Ovary (tissue), 7 donors: ENCODE measurements at regions not wholly inside any gene's neighbourhood (a gene's known extent, or its start where the extent isn't known, plus 50 kb on each side); places are given as distances from the start of the nearest gene placed in this dataset.
"Not testable (repeated sequence)": the region's sequence is repeated elsewhere in the genome, so short reads cannot be mapped to it uniquely, and the experiment has no call there.

ENCODE experiments used
- DNase-seq, 5 donors: peaks; one replicate each; pipeline ENCODE4 v3.0.0-alpha.2; 2019 to 2020
- H3K27ac ChIP-seq, 2 donors: fragments of 200-600 bp; one replicate each; pipeline versions ENCODE4 v1.5.1 to v1.8.0; 2019 to 2022
- H3K27me3 ChIP-seq: fragments of 200-600 bp; one replicate; pipeline ENCODE4 v1.8.0; 2022
- H3K36me3 ChIP-seq: fragments of 200-600 bp; sonication (generic); one replicate; pipeline ENCODE4 v1.5.1; 2019
- H3K4me1 ChIP-seq: one replicate; pipeline ENCODE4 v1.8.1; 2013; ENCODE audit warnings: mild to moderate bottlenecking, moderate library complexity; ENCODE audit not compliant: insufficient read depth
- H3K4me3 ChIP-seq: fragments of 200-600 bp; sonication (generic); one replicate; pipeline ENCODE4 v1.5.1; 2017
- H3K9me3 ChIP-seq, 2 donors: fragments of 200-600 bp in 1 of 2; sonication (generic) in 1 of 2; one replicate each; pipeline versions ENCODE4 v1.5.1 to v1.8.1; 2013 to 2019; ENCODE audit warnings: mild to moderate bottlenecking in 1 of 2, moderate library complexity in 1 of 2
- EP300 ChIP-seq: sonication (generic); formaldehyde crosslinking; IDR thresholded peaks from one replicate; pipeline ENCODE4 v1.6.1; 2017; ENCODE audit warnings: antibody characterized with exemption
- POLR2A ChIP-seq: fragments of 450-650 bp; IDR thresholded peaks from one replicate; pipeline ENCODE4 v1.6.1; 2017; ENCODE audit warnings: antibody characterized with exemption, mild to moderate bottlenecking, moderate library complexity
- WGBS, 3 donors: extraction: QIAGEN DNeasy Blood & Tissue Kit in 1 of 3; methylation state at CpG; one replicate each; pipeline versions ENCODE4 v1.1.5 to v1.1.7; 2013 to 2017; 5-methylcytosine and 5-hydroxymethylcytosine counted together
- intact Hi-C, 4 donors: fragments of 100-400 bp; cut with DNase I; formaldehyde crosslinking; loops; one replicate each; pipeline versions ENCODE4 v1.11.0 to v1.15.1; 2022 to 2023
- TF ChIP-seq, protein P1 (sequence below), 3 donors: fragments of 450-650 bp in 2 of 3; fragments of 200-600 bp in 1 of 3; IDR thresholded peaks; one replicate each; pipeline versions ENCODE4 v1.5.1 to v1.8.0; 2016 to 2022; ENCODE audit warnings: antibody characterized with exemption in 3 of 3, mild to moderate bottlenecking in 1 of 3
- donor health status: DM: no; HTN: no; CAD: no; lungs with moderate emphysema.
- donor health status: DM: no; HTN: no; CAD: no.
- donor health status: Bipolar disorder and iron deficiency.
- donor health status: DM: no; HTN: no; CAD: no.
- donor health status: DM: yes; HTN: yes; CAD: no.

DNA sequence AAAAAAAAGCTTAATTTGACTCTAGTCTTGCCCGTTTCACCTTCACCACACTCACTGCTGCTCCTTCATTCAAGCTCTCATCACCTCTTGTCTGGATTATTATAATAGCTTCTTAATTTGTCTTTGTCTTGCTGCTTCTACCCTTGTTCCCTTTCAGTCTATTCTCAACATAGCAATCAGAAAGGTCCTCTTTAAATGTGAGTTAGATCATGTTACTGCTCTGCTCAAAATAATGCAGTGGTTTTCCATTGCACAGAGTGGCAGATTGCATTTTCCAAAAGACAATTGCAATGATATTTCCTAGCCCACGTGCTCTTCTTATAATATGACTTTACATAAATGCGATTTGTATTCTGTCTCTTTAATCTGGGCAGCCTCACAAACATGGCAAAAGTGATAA lies 174.6 kb downstream of the ALDH1A2 start:
- intact Hi-C loops, result no loop called here

GRCh38 chr15:57892181-57892580 lies 173.3 kb downstream of the ALDH1A2 start:
- H3K36me3 ChIP-seq, result no peaks in the 10 kb centered on the region
- no peak overlapping the region for H3K4me3 ChIP-seq
- H3K27ac ChIP-seq, result no peak overlapping the region
- H3K4me1 ChIP-seq, result no peaks in the 10 kb centered on the region
- H3K9me3 ChIP-seq, result no peaks in the 10 kb centered on the region
- no peaks in the 10 kb centered on the region for H3K27me3 ChIP-seq
- intact Hi-C loops, result no loop called here
- no peak for DNase-seq
- TF ChIP-seq, protein P1, sequence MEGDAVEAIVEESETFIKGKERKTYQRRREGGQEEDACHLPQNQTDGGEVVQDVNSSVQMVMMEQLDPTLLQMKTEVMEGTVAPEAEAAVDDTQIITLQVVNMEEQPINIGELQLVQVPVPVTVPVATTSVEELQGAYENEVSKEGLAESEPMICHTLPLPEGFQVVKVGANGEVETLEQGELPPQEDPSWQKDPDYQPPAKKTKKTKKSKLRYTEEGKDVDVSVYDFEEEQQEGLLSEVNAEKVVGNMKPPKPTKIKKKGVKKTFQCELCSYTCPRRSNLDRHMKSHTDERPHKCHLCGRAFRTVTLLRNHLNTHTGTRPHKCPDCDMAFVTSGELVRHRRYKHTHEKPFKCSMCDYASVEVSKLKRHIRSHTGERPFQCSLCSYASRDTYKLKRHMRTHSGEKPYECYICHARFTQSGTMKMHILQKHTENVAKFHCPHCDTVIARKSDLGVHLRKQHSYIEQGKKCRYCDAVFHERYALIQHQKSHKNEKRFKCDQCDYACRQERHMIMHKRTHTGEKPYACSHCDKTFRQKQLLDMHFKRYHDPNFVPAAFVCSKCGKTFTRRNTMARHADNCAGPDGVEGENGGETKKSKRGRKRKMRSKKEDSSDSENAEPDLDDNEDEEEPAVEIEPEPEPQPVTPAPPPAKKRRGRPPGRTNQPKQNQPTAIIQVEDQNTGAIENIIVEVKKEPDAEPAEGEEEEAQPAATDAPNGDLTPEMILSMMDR (IDR thresholded peaks at IDR 0.05), result no peak
- no peak for TF ChIP-seq POLR2A
- TF ChIP-seq EP300, result no peak
- WGBS, 3 donors, result 94 to 100% (median 96%) methylated on average over 1 of the region's 1 CpG

More for the DNA sequence above, 174.6 kb downstream of the ALDH1A2 start:
- TF ChIP-seq POLR2A (no peak), EP300 (no peak)
- TF ChIP-seq, protein P1 (IDR thresholded peaks at IDR 0.05), result no peak
- Histone ChIP-seq H3K9me3 (no peaks in the 10 kb centered on the region), H3K4me3 (no peak overlapping the region), H3K27ac (no peak overlapping the region), H3K4me1 (no peaks in the 10 kb centered on the region), H3K27me3 (no peaks in the 10 kb centered on the region), H3K36me3 (no peaks in the 10 kb centered on the region)
- DNase-seq, result no peak
- WGBS, 3 donors, result 62 to 79% (median 67%) methylated on average over 3 of the region's 3 CpGs

GRCh38 chr15:57893040-57893439 lies 172.5 kb downstream of the ALDH1A2 start:
- Histone ChIP-seq H3K27ac (no peak overlapping the region), H3K4me3 (no peak overlapping the region), H3K9me3 (no peaks in the 10 kb centered on the region), H3K36me3 (no peaks in the 10 kb centered on the region), H3K27me3 (no peaks in the 10 kb centered on the region), H3K4me1 (no peaks in the 10 kb centered on the region)
- intact Hi-C loops, result no loop called here
- no peak for DNase-seq
- TF ChIP-seq POLR2A (no peak), EP300 (no peak)
- TF ChIP-seq, protein P1 (IDR thresholded peaks at IDR 0.05), result no peak
- WGBS, 3 donors, result 6 to 13% (median 8%) methylated on average over 5 of the region's 5 CpGs

DNA sequence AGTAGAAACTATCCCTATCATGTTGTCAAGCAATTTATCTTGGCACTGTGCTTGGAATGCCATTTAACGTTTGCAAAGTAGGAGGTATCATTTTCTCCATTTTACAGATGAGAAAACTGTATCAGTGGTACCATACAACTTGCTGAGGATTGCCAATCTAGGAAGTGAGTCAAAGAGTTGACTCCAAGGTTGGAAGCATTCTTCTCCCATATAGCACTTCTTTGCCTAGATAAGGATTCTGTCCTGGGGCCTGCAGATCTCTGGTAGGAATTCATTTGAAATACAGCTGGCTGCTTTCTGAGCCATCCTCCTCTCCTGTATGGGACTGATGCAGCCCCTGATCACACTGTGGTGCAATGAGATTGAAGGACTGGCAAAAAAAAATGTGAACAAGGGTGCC lies 170.2 kb downstream of the ALDH1A2 start:
- WGBS, 3 donors, result 23 to 74% (median 59%) methylated on average over 1 of the region's 1 CpG
- H3K4me1 ChIP-seq, result no peaks in the 10 kb centered on the region
- no peaks in the 10 kb centered on the region for H3K36me3 ChIP-seq
- H3K4me3 ChIP-seq, result no peak overlapping the region
- DNase-seq, result no peak
- intact Hi-C loops, result no loop called here
- H3K27ac ChIP-seq, result no peak overlapping the region
- H3K27me3 ChIP-seq, result no peaks in the 10 kb centered on the region
- no peaks in the 10 kb centered on the region for H3K9me3 ChIP-seq
- TF ChIP-seq POLR2A (no peak), EP300 (no peak)
- TF ChIP-seq, protein P1 (IDR thresholded peaks at IDR 0.05), result no peak

DNA sequence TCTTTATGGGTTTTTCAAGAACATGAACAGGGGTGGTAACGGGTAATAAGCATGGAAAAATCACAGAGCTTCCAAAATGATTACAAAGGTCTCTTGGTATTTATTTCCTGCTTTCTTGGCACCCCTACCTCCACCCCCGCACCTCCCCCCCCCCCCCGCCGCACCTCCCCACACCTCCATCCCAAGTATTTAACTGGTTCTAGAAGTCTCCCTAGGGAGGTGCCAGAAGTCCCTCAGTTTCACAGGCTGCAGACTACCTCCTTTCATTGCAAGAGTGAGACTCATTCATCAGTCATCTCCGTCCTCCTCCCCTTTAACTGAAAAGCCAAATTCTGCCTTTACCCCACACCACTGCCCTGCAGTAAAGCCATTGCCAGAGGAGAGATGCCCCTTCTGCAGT lies 169.4 kb downstream of the ALDH1A2 start:
- no peak for TF ChIP-seq POLR2A
- TF ChIP-seq, protein P1 (IDR thresholded peaks at IDR 0.05), result no peak
- no peak for TF ChIP-seq EP300
- no peak for DNase-seq
- Histone ChIP-seq H3K36me3 (no peaks in the 10 kb centered on the region), H3K27me3 (no peaks in the 10 kb centered on the region), H3K4me1 (no peaks in the 10 kb centered on the region), H3K9me3 (no peaks in the 10 kb centered on the region), H3K27ac (no peak overlapping the region), H3K4me3 (no peak overlapping the region)
- intact Hi-C loops, result no loop called here
- 84 to 88% (median 86%) methylated on average over 5 of the region's 5 CpGs for WGBS, 3 donors

DNA sequence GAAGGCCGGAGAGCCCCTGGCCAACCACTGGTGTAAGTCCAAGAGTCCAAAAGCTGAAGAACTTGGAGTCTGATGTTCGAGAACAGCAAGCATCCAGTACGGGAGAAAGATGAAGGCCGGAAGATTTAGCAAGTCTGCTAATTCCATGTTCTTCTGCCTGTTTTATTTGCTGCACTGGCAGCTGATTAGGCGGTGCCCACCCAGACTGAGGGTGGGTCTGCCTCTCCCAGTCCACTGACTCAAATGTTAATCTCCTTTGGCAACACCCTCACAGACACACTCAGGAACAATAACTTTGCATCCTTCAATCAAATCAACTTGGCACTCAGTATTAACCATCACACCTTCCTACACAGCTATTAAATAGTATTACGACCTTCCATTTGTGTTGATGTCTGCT lies 168.6 kb downstream of the ALDH1A2 start:
- intact Hi-C loops, H3K4me1 ChIP-seq, H3K27ac ChIP-seq, DNase-seq, H3K27me3 ChIP-seq, H3K4me3 ChIP-seq, H3K9me3 ChIP-seq, H3K36me3 ChIP-seq: not testable (repeated sequence)
- WGBS, 3 donors, result 95 to 98% (median 96%) methylated on average over 6 of the region's 6 CpGs
